ENCODE measurements at regions not wholly inside any gene's neighbourhood (a gene's known extent, or its start where the extent isn't known, plus 50 kb on each side); places are given as distances from the start of the nearest gene placed in this dataset.
"Not testable (repeated sequence)": the region's sequence is repeated elsewhere in the genome, so short reads cannot be mapped to it uniquely, and the experiment has no call there.

DNA sequence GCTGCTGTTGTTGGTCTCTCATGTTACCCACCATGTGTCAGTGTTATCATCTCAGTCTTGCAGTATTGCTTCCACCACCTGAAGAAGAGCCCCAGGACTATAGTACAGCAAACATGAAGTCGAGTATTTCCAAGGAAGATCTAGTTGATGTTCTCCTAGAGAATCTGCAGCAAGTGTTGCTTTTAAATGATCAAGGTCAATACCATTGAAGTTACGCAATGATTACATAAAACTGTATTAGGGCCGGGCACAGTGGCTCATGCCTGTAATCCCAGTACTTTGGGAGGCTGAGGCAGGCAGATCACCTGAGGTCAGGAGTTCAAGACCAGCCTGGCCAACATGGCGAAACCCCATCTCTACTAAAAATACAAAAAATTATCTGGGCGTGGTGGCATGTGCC is 173.9 kb downstream of the TJP1 start:
- H3K4me3 ChIP-seq (ENCODE audit: low read depth, poor library complexity, severe bottlenecking); DNase-seq (ENCODE audit: low spot score in 2 of 2); intact Hi-C loops (cut with DNase I; ENCODE audit: low total_unique reads): not testable (repeated sequence)
- WGBS, 2 donors, result 91 to 94% methylated on average over 5 of the region's 5 CpGs

DNA sequence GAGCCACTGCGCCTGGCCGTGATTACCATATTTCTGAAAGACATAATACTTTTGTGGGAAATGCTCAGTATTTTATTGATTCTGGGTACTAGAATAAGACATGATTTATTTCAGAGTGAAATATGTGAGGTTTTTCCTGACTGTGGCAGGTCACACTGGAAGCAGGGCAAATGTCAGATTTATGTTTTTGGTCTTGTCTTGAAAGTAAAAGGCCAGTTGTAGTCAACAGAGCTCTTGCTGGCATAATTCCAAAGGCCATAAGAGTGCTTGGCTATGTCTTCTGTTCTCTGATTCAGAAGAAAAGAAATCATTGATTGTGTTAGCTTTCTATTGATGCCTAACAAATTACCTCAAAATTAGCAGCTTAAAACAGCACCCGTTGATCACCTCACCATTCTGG is 176.4 kb downstream of the TJP1 start:
- WGBS, 2 donors, result 80 to 91% methylated on average over 3 of the region's 3 CpGs
- no peak overlapping the region for H3K4me3 ChIP-seq (ENCODE audit: low read depth, poor library complexity, severe bottlenecking)
- no peak for TF ChIP-seq POLR2A (IDR thresholded peaks at IDR 0.05)
- TF ChIP-seq, protein P1, sequence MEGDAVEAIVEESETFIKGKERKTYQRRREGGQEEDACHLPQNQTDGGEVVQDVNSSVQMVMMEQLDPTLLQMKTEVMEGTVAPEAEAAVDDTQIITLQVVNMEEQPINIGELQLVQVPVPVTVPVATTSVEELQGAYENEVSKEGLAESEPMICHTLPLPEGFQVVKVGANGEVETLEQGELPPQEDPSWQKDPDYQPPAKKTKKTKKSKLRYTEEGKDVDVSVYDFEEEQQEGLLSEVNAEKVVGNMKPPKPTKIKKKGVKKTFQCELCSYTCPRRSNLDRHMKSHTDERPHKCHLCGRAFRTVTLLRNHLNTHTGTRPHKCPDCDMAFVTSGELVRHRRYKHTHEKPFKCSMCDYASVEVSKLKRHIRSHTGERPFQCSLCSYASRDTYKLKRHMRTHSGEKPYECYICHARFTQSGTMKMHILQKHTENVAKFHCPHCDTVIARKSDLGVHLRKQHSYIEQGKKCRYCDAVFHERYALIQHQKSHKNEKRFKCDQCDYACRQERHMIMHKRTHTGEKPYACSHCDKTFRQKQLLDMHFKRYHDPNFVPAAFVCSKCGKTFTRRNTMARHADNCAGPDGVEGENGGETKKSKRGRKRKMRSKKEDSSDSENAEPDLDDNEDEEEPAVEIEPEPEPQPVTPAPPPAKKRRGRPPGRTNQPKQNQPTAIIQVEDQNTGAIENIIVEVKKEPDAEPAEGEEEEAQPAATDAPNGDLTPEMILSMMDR (IDR thresholded peaks at IDR 0.05), result no peak
- no peak for DNase-seq (ENCODE audit: low spot score in 2 of 2)
- intact Hi-C loops (cut with DNase I; ENCODE audit: low total_unique reads), result no loop called here

DNA sequence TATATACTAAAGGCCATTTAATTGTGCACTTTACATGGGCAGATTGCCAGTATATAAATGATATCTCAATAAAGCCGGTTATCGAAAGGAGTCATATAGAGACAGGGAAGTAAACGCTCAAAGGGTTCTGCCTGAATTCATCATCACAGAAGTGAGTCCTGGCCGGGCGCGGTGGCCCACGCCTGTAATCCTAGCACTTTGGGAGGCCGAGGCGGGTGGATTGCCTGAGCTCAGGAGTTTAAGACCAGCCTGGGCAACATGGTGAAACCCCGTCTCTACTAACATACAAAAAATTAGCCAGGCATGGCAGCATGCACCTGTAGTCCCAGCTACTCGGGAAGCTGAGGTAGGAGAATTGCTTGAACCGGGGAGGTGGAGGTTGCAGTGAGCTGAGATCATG is 177.9 kb downstream of the TJP1 start:
- intact Hi-C loops (cut with DNase I; ENCODE audit: low total_unique reads); H3K4me3 ChIP-seq (ENCODE audit: low read depth, poor library complexity, severe bottlenecking); DNase-seq (ENCODE audit: low spot score in 2 of 2): not testable (repeated sequence)
- WGBS, 2 donors, result 94 to 96% methylated on average over 12 of the region's 12 CpGs

DNA sequence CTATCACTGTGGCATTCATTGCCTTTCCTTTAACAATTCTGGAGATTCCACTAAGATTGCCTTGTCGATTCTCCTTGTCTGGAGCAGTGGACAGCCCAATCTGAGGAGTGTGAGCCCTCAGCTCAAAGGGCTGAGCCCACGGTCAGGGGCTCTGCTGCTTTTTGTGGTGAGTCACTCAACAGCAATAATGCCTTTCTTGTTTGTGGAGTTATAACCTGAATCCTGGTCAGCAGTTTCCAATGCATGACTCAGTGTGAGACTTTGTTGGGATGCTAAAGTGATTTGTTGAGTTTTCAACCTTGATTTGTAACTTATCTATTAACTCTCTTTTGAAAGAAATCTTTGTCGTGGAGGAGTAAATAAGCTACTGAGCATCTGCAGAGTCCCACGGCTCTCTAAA is 183.5 kb downstream of the TJP1 start:
- intact Hi-C loops (cut with DNase I; ENCODE audit: low total_unique reads), result no loop called here
- TF ChIP-seq, protein P1 (IDR thresholded peaks at IDR 0.05), result no peak
- TF ChIP-seq POLR2A (IDR thresholded peaks at IDR 0.05), result no peak
- 73 to 83% methylated on average over 4 of the region's 4 CpGs for WGBS, 2 donors
- DNase-seq (ENCODE audit: low spot score in 2 of 2), result no peak
- no peak overlapping the region for H3K4me3 ChIP-seq (ENCODE audit: low read depth, poor library complexity, severe bottlenecking)

DNA sequence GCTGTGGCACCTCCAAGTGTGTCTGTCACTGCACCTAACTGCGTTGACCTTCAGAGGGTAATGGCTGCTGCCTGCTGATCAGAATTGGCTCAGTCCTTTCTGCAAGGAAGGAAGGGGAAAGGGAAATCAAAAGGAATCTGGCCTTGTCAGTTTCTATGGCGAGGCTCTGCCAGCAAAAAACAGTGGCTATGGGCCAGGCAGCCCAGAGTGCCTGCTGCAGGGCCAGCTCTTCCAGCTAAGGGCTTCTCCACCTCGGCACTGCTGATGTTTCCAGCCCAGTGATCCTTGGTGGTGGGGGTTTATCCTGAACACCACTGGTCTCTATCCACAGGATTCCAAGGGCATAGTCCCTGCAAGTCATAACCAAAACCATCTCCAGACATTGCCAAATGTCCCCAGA is 184.3 kb downstream of the TJP1 start:
- H3K4me3 ChIP-seq (ENCODE audit: low read depth, poor library complexity, severe bottlenecking), result no peak overlapping the region
- TF ChIP-seq, protein P1 (IDR thresholded peaks at IDR 0.05), result no peak
- no peak for TF ChIP-seq POLR2A (IDR thresholded peaks at IDR 0.05)
- intact Hi-C loops (cut with DNase I; ENCODE audit: low total_unique reads), result no loop called here
- no peak for DNase-seq (ENCODE audit: low spot score in 2 of 2)
- 56 to 69% methylated on average over 3 of the region's 3 CpGs for WGBS, 2 donors

DNA sequence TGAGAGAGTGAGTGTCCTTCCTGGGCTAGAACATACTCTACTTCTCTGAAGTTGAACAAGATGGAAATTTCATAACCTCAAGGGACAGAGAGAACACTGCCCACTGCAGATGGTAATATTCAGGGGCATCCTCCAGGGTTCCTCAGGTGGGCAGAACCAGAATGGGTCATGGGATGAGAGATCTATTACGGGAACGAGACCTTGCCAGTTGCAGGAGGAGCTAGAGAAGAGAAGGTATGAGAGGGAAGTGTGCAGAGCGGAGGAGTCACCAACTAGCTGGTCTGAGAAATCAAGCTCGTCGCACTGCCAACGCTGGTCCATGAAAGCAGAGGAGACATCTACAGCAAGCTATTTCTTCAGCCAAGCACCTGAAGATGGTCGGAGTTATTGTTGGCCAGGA is 184.7 kb downstream of the TJP1 start:
- H3K4me3 ChIP-seq (ENCODE audit: low read depth, poor library complexity, severe bottlenecking), result no peak overlapping the region
- WGBS, 2 donors, result 87 to 90% methylated on average over 7 of the region's 7 CpGs
- no peak for DNase-seq (ENCODE audit: low spot score in 2 of 2)
- intact Hi-C loops (cut with DNase I; ENCODE audit: low total_unique reads), result no loop called here
- TF ChIP-seq, protein P1 (IDR thresholded peaks at IDR 0.05), result no peak
- TF ChIP-seq POLR2A (IDR thresholded peaks at IDR 0.05), result no peak

DNA sequence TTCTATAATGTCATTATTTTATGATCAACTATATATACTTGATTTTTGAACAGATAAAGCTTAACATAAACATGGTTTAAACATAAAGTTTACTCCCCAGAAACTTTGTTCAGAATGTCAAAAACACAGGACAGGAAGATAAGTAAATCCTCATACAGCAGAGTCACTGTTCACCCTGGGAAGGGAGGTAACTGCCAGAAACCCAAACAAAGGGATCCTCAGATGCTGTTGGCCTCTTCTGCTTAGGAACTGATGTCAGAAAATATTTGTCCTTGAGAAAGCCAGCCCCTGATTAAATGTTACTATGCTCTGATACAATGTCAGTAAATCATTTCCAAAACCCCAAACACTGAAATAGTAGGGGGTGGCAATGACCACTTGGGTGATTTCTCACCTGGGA is 185.3 kb downstream of the TJP1 start:
- TF ChIP-seq POLR2A (IDR thresholded peaks at IDR 0.05), result no peak
- TF ChIP-seq, protein P1 (IDR thresholded peaks at IDR 0.05), result no peak
- no peak for DNase-seq (ENCODE audit: low spot score in 2 of 2)
- H3K4me3 ChIP-seq (ENCODE audit: low read depth, poor library complexity, severe bottlenecking), result no peak overlapping the region
- intact Hi-C loops (cut with DNase I; ENCODE audit: low total_unique reads), result no loop called here
